DMS 273 treated with DMSO at 0.1 percent for 48 hours (cell line): ENCODE measurements at regions not wholly inside any gene's neighbourhood (a gene's known extent, or its start where the extent isn't known, plus 50 kb on each side); places are given as distances from the start of the nearest gene placed in this dataset.
"Not testable (repeated sequence)": the region's sequence is repeated elsewhere in the genome, so short reads cannot be mapped to it uniquely, and the experiment has no call there.

Experiments
- DNase-seq: peaks from one replicate; lab custom pipeline; 2025; lab: John Stamatoyannopoulos, UW

GRCh38 chr3:147153830-147154539 is 252.4 kb downstream of the ZIC4 start:
- no peak for DNase-seq

DNA sequence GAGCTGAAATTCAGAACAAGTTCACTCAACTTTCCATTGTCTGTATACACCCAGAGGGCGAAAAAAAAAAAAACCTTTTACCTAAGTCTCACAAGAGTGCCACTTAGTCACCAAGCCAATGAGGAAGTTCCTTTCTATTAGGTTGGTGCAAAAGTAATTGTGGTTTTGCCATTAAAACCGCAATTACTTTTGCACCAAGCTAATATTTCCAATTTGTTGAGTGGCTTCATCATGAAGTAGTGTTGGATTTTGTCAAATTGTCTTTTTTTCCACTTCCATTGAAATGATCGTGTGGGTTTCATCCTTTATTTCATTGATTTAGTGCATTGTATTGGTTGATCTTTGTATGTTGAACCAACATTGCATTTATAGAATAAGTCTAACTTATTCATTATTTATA is 253.9 kb downstream of the ZIC4 start:
- DNase-seq = no peak

DNA sequence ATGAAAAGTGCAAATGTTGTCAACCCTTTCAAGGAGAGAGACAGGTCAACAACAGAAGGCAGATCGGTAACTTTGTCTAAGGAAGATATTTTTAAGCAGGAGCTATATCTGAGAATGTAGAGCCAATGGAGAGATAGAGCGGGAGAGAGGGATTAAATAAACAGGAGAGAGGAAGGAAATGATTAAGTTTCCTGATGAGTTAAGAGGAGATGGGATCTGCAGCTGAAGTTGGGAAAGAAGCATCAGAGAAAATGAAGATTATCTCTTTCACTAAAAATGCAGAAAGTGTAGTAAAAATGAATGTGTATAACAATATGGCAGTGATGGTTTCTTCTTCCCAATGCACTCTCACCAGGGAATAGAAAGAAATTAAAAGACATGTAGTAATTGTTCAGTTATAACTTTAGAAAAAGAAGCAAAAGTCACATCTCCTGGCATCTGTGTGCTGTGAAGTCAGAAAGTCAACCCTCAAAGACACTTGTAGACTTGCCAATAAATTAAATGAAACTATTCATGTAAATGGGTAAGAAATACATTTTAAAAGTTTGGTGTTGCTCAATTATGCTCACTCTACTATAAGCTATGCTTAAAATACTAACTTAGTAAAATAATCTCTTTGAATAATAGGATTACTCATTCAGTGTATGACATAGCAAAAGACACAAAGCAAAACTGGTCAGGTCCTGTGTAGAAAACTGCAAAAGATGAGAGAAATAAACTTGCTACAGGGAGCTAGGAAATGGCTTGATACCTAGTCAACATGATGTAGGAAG is 264.6 kb downstream of the ZIC4 start:
- no peak for DNase-seq

GRCh38 chr3:147139341-147139740 is 267.0 kb downstream of the ZIC4 start:
- DNase-seq = no peak

- no peak for DNase-seq
These were observed 274.2 kb downstream of the ZIC4 start for GRCh38 chr3:147132168-147132567.

- no peak for DNase-seq
These were observed 275.9 kb downstream of the ZIC4 start for GRCh38 chr3:147130461-147130860.

GRCh38 chr3:147129665-147130064 is 276.7 kb downstream of the ZIC4 start:
- DNase-seq = no peak

GRCh38 chr3:147122350-147122749 is 284.0 kb downstream of the ZIC4 start:
- DNase-seq = no peak

DNA sequence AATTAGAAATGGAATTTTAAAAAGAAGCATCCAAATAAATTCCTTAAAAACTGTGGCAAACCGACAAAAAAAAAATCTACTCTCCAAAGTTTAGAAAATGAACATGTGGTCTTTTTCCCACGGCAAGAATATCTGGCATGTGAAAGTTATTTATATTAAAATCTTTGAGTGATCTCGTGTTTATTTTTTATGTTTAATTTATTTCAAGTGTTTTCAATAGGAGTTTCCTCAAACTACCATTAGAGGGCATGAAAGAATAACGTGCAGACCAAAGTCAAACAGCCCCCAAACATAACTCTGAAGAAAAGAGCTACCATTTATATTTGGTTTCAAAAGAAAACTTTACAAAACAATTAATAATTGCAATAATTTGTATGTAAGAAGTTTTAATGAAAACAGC is 286.4 kb downstream of the ZIC4 start:
- DNase-seq = no peak

DNA sequence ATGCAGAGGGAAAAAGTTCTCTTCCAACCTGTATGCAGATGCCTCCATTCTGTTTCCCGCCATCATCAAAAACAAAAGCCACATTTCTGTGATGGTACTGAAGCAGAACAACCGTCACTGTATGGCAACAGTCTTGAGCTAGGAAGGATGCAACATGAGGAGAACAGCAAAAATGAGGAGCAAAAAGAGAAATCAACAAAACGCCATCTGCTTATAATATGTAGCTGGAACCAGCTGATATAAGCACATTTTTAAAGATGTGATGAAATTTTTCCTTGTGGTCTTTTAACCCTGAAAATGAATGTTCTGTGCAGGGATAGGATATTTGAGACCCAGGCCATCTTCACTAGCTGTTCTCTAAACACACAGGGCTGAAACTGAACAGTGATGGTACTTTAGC is 287.0 kb downstream of the ZIC4 start:
- DNase-seq = no peak

DNA sequence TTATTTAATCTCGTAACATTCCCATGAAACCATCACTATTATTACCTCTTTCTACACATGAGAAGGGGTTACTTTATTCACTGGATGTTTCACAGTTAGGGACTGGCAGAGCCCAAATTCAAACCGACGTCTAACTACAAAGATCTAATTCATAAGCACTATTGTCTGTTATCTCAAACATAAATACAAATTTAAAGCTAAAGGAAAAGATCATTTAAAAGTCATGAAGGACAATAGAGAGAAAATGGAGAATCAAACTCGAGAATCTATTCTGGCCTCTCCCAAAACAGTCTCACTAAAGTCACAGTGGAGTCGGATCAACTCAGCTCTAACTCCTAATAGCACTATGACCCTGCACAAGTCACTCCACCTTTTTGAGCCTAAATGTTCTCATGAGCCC is 287.7 kb downstream of the ZIC4 start:
- no peak for DNase-seq

DNA sequence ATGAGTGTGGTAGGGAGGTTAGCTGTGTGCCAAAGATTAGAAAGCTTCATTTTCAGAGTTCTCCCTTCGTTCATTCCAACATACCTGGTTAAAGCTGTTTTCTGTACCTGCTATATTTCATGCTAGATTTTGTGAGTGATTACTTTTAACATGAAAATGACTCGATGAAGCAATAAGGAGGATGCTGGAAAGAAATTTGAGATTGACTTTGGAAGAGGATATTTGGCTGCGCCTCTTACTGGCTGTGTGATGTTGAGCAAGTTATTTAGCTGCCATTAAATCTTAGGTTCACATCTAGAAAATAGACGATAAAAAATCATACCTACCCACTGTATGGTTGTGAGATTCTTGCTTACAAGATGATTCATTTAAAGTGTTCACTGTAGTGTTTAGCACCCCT is 288.7 kb downstream of the ZIC4 start:
- no peak for DNase-seq

- no peak for DNase-seq
These were observed 292.9 kb downstream of the ZIC4 start for GRCh38 chr3:147113293-147114044.

- no peak for DNase-seq
These were observed 307.3 kb downstream of the ZIC4 start for GRCh38 chr3:147099076-147099475.

DNA sequence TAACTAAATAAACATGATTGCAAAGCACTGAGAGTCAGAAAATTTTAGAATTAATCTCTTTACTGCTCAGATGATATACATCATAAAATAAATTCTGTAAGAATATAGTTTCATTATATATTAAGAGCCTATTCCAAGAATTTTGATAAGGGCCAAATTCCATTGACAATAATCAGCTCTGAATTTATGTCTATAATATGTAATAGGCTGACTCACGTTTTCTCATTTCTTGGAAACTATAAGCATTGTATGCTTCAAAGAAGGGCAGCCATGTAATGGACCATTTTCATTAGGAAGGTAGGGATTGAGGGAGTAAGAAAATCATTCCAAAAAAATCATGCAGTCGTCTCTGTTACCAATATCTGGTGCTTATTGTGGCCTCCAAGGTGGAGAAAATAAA is 315.9 kb downstream of the ZIC4 start:
- no peak for DNase-seq

DNA sequence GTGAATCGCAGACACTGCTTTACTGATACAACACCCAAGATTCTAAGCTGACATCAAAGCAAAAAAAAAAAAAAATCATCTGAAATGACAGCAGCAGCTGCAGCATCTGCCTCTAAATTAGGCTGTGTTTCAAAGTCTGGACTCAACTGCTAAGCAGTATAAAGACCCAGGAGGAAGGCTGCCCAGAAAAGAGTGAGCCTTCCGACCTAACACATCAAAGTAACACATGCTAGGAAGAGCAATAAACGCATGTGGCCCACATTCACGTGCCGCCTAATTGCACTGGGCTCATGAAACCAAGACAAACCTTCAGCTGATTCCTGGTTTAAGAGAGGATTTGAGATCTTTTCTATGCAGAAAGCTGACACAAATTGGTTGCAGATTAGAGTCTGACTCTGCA is 317.1 kb downstream of the ZIC4 start:
- DNase-seq = no peak

DNA sequence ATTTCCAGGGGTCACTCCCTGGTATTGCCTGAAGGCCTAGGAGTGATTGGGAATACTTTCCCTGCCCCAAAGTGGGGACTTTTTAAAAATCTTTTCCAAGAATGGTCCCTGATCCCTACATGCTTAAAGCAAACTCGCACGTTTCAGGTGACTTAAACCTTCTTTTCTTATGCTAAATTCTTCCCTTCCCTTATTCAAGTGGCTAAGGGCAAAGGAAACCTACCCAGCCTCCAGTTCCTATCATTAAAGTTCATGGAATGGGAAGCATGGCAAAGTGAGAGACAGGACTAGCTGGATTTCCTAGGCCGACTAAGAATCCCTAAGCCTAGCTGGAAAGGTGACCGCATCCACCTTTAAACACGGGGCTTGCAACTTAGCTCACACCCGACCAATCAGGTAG is 346.8 kb downstream of the ZIC4 start:
- not testable (repeated sequence) for DNase-seq

DNA sequence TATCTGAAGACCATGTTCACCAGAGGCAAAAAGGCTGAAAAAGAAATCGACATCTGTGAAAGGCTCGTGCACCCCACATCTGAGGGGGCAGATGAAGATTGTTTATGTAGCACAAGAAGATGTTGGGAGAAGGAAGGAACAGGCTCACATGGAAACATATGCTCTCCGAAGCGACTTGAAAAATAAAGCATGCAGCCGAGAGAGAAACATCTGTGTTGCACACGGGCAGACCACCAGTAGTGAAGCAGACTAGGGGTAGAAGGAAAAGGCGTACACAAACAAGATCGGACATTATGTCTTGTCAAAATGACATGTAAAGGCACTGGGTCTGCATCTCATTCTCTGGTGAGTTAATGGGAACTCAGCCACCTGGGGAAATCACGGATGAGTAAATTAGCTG is 356.5 kb downstream of the ZIC4 start:
- no peak for DNase-seq

DNA sequence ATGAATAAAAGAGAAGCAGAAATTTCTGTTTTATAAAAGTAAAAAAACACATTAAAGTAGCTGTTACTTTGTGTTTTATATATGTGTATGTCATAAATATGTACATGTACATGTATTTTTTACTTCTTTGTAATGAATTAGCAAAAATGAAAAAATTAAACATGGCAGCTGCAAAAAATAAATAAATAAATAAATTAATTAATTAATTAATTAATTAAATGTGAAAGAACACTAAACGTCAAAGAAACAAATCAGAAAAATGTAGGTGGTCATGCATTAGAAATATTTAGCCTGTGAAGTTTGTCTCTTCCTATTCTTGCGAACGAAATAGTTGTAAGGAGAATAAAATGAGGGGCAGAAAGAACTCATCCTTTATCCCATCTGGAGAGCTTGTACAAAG is 357.0 kb downstream of the ZIC4 start:
- no peak for DNase-seq

- no peak for DNase-seq
These were observed 359.4 kb downstream of the ZIC4 start for GRCh38 chr3:147046916-147047315.

DNA sequence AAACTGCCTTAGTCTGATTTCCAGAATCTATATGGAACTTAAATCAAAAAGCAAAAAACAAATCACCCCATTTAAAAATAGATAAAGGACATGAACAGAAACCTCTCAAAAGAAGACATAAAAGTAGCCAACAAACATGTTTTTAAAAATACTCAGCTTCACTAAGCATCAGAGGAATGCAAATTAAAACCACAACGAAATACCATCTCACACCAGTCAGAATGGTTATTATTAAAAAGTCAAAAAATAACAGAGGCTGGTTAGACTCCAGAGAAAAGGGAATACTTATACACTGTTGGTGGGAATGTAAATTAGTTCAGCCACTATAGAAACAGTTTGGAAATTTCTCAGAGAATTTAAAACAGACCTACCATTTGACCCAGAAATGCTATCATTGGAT is 367.9 kb downstream of the ZIC4 start:
- no peak for DNase-seq

- no peak for DNase-seq
These were observed 372.0 kb downstream of the ZIC4 start for GRCh38 chr3:147034359-147034758.

GRCh38 chr3:147030274-147030673 is 376.1 kb downstream of the ZIC4 start:
- DNase-seq = no peak
